Caco-2 (cell line): ENCODE measurements at regions not wholly inside any gene's neighbourhood (a gene's known extent, or its start where the extent isn't known, plus 50 kb on each side); places are given as distances from the start of the nearest gene placed in this dataset.

Source experiments
- BruUV-seq: library from RNA; stranded (reverse); fragments of 400-500 nt; replicated peaks from 2 replicates; lab custom pipeline; 2021; lab: Mats Ljungman, UMichigan
- CTCF ChIA-PET: fragments of 300-600 bp; sonication (Branson Sonifier 250); formaldehyde crosslinking; loops from one replicate; lab custom pipeline; 2022; ENCODE audit warnings: antibody characterized with exemption; lab: Charles Lee
- POLR2A ChIA-PET: fragments of 300-600 bp; sonication (Branson Sonifier 250); formaldehyde crosslinking; loops from one replicate; lab custom pipeline; 2022; ENCODE audit warnings: antibody characterized with exemption; lab: Charles Lee
- DNase-seq, 2 experiments: peaks; one replicate each; pipeline versions ENCODE4 v3.0.0 to v3.0.0-alpha.2; 2020 to 2022
- H3K27me3 ChIP-seq: replicated peaks from 2 replicates; pipeline ENCODE4 v1.6.0; 2011; ENCODE audit warnings: low read length; ENCODE audit not compliant: control insufficient read depth, insufficient read depth
- H3K36me3 ChIP-seq: 2 replicates; pipeline ENCODE4 v1.5.1; 2011; ENCODE audit warnings: low read length; ENCODE audit not compliant: control insufficient read depth, insufficient read depth
- H3K4me1 ChIP-seq: fragments of 250-450 bp; sonication (Bioruptor Pico); 2 replicates; pipeline ENCODE4 v1.5.1; 2020; ENCODE audit warnings: mild to moderate bottlenecking
- H3K4me3 ChIP-seq: 2 replicates; pipeline ENCODE4 v1.5.1; 2011; ENCODE audit warnings: low read depth, mild to moderate bottlenecking, control low read depth, low read length
- H3K9me3 ChIP-seq: fragments of 250-450 bp; sonication (Bioruptor Pico); 2 replicates; pipeline ENCODE4 v1.5.1; 2020; ENCODE audit warnings: mild to moderate bottlenecking, moderate library complexity
- H3K27ac Mint-ChIP-seq: one replicate; pipeline ENCODE4 v1.8.0; 2022; ENCODE audit warnings: mixed read lengths; ENCODE audit not compliant: unreplicated experiment
- H3K27me3 Mint-ChIP-seq: one replicate; pipeline ENCODE4 v1.8.0; 2022; ENCODE audit warnings: mixed read lengths; ENCODE audit not compliant: insufficient read depth, unreplicated experiment
- H3K36me3 Mint-ChIP-seq: one replicate; pipeline ENCODE4 v1.8.0; 2022; ENCODE audit warnings: mild to moderate bottlenecking, mixed read lengths; ENCODE audit not compliant: insufficient read depth, unreplicated experiment
- H3K4me1 Mint-ChIP-seq: one replicate; pipeline ENCODE4 v1.8.0; 2022; ENCODE audit warnings: low read depth, mixed read lengths; ENCODE audit not compliant: unreplicated experiment
- H3K4me3 Mint-ChIP-seq: one replicate; pipeline ENCODE4 v1.8.0; 2022; ENCODE audit warnings: mild to moderate bottlenecking, moderate library complexity, mixed read lengths; ENCODE audit not compliant: unreplicated experiment
- H3K9me3 Mint-ChIP-seq: one replicate; pipeline ENCODE4 v1.8.0; 2022; ENCODE audit warnings: mixed read lengths; ENCODE audit not compliant: unreplicated experiment
- intact Hi-C: fragments of 100-400 bp; cut with micrococcal nuclease; formaldehyde crosslinking; loops from one replicate; pipeline ENCODE4 v1.10.0; 2022; ENCODE audit not compliant: unreplicated experiment
- TF ChIP-seq, protein P1 (sequence below), 2 experiments: fragments of 200-600 bp in 1 of 2; IDR thresholded peaks; 1 replicate in 1 of 2; 2 replicates in 1 of 2; pipeline versions ENCODE4 v1.5.1 to v1.8.0; 2011 to 2022; ENCODE audit warnings: antibody characterized with exemption in 1 of 2, control low read depth in 1 of 2, inconsistent platforms in 1 of 2, low read depth in 1 of 2, low read length in 1 of 2, mild to moderate bottlenecking in 1 of 2, moderate library complexity in 1 of 2; ENCODE audit not compliant: insufficient read depth in 1 of 2, severe bottlenecking in 1 of 2, unreplicated experiment in 1 of 2

DNA sequence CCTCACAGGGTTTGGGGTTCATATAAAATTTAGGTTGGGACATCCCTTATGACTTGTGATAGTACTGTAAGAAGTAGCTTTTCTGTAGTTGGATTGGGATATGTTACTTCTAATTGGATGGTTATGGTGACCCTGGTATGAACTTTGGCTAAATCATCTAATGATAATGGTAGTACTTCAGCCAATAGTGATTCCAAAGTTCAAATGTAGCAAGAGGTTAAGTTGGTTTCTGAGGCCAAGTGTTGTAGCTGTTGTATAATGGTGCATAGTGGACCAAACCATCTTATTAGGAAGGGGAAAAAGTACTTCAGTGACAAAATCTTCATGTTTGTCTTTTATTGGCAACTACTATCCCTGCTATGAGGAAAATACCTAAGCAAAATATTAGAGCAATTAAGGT is 542.1 kb upstream of the IGFBP3 start:
- CTCF ChIA-PET = no interaction called here
- no peak for DNase-seq

DNA sequence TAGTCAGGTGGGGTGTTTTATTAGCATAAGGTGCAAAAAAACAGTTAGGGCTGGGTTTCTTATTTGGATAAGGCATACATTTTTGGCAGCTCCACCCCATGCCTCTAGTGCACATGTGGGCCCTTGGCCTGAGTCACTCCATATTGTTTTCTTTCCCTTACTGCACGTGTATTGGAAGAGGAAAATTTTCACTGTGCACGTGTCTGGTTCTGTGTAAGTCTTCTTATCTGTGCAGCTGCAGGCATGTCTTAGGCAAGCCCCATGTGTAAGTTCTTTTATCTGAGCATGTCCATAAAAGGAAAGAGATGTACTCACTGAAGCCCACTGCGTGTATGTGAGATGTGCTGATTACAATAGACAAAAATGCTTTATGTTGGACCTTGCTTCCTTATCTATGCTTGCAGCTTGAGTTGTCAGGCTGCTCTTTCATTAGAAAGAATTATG is 540.3 kb upstream of the IGFBP3 start:
- no peaks in the 10 kb centered on the region for H3K36me3 Mint-ChIP-seq
- H3K4me1 ChIP-seq = no peaks in the 10 kb centered on the region
- peaks cover 12% of the 10 kb centered on the region for H3K9me3 ChIP-seq
- no peaks in the 10 kb centered on the region for H3K36me3 ChIP-seq
- BruUV-seq = no TSS peak
- ChIA-PET CTCF (no interaction called here), POLR2A (no interaction called here)
- no peak for DNase-seq
- no peak overlapping the region for H3K27ac Mint-ChIP-seq
- TF ChIP-seq, protein P1, sequence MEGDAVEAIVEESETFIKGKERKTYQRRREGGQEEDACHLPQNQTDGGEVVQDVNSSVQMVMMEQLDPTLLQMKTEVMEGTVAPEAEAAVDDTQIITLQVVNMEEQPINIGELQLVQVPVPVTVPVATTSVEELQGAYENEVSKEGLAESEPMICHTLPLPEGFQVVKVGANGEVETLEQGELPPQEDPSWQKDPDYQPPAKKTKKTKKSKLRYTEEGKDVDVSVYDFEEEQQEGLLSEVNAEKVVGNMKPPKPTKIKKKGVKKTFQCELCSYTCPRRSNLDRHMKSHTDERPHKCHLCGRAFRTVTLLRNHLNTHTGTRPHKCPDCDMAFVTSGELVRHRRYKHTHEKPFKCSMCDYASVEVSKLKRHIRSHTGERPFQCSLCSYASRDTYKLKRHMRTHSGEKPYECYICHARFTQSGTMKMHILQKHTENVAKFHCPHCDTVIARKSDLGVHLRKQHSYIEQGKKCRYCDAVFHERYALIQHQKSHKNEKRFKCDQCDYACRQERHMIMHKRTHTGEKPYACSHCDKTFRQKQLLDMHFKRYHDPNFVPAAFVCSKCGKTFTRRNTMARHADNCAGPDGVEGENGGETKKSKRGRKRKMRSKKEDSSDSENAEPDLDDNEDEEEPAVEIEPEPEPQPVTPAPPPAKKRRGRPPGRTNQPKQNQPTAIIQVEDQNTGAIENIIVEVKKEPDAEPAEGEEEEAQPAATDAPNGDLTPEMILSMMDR (IDR thresholded peaks at IDR 0.05; ENCODE audit: insufficient read depth in 1 of 2, low read depth in 1 of 2, low read length in 1 of 2, severe bottlenecking in 1 of 2, unreplicated experiment in 1 of 2) = no peak
- intact Hi-C loops = no loop called here
- no peaks in the 10 kb centered on the region for H3K4me1 Mint-ChIP-seq
- H3K27me3 Mint-ChIP-seq = no peaks in the 10 kb centered on the region
- no peaks in the 10 kb centered on the region for H3K27me3 ChIP-seq
- H3K9me3 Mint-ChIP-seq = peaks cover 37% of the 10 kb centered on the region
- H3K4me3 Mint-ChIP-seq = no peak overlapping the region
- H3K4me3 ChIP-seq = no peak overlapping the region

More for the DNA sequence above, 542.1 kb upstream of the IGFBP3 start:
- Mint-ChIP-seq H3K36me3 (no peaks in the 10 kb centered on the region), H3K27ac (no peak overlapping the region), H3K4me1 (no peaks in the 10 kb centered on the region), H3K9me3 (peaks cover 55% of the 10 kb centered on the region), H3K4me3 (no peak overlapping the region), H3K27me3 (no peaks in the 10 kb centered on the region)
- intact Hi-C loops = no loop called here
- Histone ChIP-seq H3K9me3 (peaks cover 27% of the 10 kb centered on the region), H3K4me3 (no peak overlapping the region), H3K4me1 (no peaks in the 10 kb centered on the region), H3K27me3 (no peaks in the 10 kb centered on the region), H3K36me3 (no peaks in the 10 kb centered on the region)
- TF ChIP-seq, protein P1 (IDR thresholded peaks at IDR 0.05; ENCODE audit: insufficient read depth in 1 of 2, low read depth in 1 of 2, low read length in 1 of 2, severe bottlenecking in 1 of 2, unreplicated experiment in 1 of 2) = no peak
- POLR2A ChIA-PET = no interaction called here
- no TSS peak for BruUV-seq

DNA sequence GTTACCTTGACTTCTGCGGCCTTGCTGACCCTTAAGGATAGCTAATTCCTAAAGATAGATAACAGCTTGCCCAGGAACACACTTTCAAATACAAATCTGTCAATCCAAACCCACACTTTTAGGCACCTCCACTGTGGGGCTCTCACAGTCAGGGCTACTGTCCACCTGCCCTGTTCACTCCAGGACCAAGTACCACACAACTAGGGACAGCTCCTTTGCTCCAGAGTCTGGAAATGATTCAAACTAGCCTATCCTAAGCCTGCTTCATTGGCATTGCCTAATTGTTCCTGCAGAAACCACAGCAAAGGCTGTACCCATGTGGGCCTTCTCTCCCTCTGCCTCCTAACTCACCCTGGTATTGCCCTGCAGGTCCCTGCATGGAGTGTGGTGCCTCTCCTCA is 538.9 kb upstream of the IGFBP3 start:
- TF ChIP-seq, protein P1 (IDR thresholded peaks at IDR 0.05; ENCODE audit: insufficient read depth in 1 of 2, low read depth in 1 of 2, low read length in 1 of 2, severe bottlenecking in 1 of 2, unreplicated experiment in 1 of 2) = no peak

More for the DNA sequence above, 538.9 kb upstream of the IGFBP3 start:
- peaks cover 12% of the 10 kb centered on the region for H3K9me3 ChIP-seq
- no peak for DNase-seq
- H3K4me3 ChIP-seq = no peak overlapping the region
- no peaks in the 10 kb centered on the region for H3K27me3 ChIP-seq
- H3K4me1 Mint-ChIP-seq = no peaks in the 10 kb centered on the region
- no peaks in the 10 kb centered on the region for H3K36me3 Mint-ChIP-seq
- intact Hi-C loops = no loop called here
- H3K4me3 Mint-ChIP-seq = no peak overlapping the region
- CTCF ChIA-PET = no interaction called here
- peaks cover 37% of the 10 kb centered on the region for H3K9me3 Mint-ChIP-seq
- no peaks in the 10 kb centered on the region for H3K27me3 Mint-ChIP-seq
- POLR2A ChIA-PET = no interaction called here
- H3K36me3 ChIP-seq = no peaks in the 10 kb centered on the region
- no peaks in the 10 kb centered on the region for H3K4me1 ChIP-seq
- BruUV-seq = no TSS peak
- H3K27ac Mint-ChIP-seq = no peak overlapping the region
